ENCODE measurements at regions not wholly inside any gene's neighbourhood (a gene's known extent, or its start where the extent isn't known, plus 50 kb on each side); places are given as distances from the start of the nearest gene placed in this dataset.

- TF ChIP-seq CTCF (IDR thresholded peaks at IDR 0.05; ENCODE audit: insufficient read depth, low read length) (no peak), POLR2AphosphoS5 (IDR thresholded peaks at IDR 0.05; ENCODE audit: low read depth) (no peak), GABPA (IDR thresholded peaks at IDR 0.05; ENCODE audit: low read depth) (no peak), REST (IDR thresholded peaks at IDR 0.05; ENCODE audit: insufficient replicate concordance, low read depth) (no peak)
These were observed 283.8 kb downstream of the BRD1 start for GRCh38 chr22:49543876-49544275.

All from HL-60 (cell line).